H1 (cell line): ENCODE measurements at regions not wholly inside any gene's neighbourhood (a gene's known extent, or its start where the extent isn't known, plus 50 kb on each side); places are given as distances from the start of the nearest gene placed in this dataset.

ENCODE experiments used
- TF ChIP-seq, protein P1 (sequence below): IDR thresholded peaks from 2 replicates; pipeline ENCODE4 v1.6.1; 2011; ENCODE audit warnings: low read depth, mild to moderate bottlenecking, low read length; ENCODE audit not compliant: insufficient read depth

DNA sequence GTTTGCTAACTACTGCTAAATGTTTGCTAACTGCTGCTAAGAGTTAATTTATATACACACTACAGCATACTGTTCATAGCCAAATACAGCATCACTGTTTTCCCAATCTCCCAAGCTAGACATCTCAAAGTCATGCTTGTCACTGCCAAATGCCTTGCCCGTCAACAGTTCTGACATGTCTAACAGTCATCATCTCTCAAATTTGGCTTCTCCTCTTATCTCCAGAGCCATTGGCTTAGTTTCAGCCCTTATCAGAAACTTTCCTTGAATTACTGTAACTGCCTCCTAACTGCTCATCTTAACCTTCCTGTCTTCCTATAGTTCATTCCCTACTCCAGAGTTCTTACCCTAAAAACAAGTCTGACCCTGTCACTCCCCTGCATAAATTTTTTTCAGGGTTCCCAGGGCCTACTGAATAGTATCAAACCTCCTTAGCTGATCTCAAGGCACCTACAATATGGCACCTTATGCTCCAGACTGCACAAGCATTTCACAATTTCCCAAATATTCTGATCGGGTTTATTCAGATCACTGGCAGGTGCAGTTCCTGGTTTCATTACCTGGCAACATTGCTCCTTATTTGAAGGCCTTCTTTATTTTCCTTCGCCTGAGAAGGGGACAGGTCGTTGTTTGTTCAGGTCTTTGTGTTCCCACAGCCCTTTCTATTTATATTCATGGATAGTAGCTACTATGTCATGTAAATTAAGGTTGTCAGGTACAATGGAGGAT lies 55.9 kb upstream of the ANKRD55 start (continued):
- TF ChIP-seq, protein P1, sequence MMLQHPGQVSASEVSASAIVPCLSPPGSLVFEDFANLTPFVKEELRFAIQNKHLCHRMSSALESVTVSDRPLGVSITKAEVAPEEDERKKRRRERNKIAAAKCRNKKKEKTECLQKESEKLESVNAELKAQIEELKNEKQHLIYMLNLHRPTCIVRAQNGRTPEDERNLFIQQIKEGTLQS: no peak
